Sigmoid colon (tissue), 4 donors: ENCODE measurements at regions not wholly inside any gene's neighbourhood (a gene's known extent, or its start where the extent isn't known, plus 50 kb on each side); places are given as distances from the start of the nearest gene placed in this dataset.

Experiments
- EP300 ChIP-seq, 4 donors: sonication (generic); formaldehyde crosslinking; IDR thresholded peaks; one replicate each; pipeline ENCODE4 v1.6.1; 2017; ENCODE audit warnings: antibody characterized with exemption in 4 of 4
- POLR2A ChIP-seq, 2 donors: fragments of 450-650 bp; IDR thresholded peaks; one replicate each; pipeline ENCODE4 v1.6.1; 2016; ENCODE audit warnings: antibody characterized with exemption in 2 of 2, mild to moderate bottlenecking in 2 of 2, moderate library complexity in 2 of 2
- POLR2AphosphoS5 ChIP-seq, 4 donors: sonication (generic); formaldehyde crosslinking; IDR thresholded peaks; one replicate each; pipeline ENCODE4 v1.6.1; 2017; ENCODE audit warnings: antibody characterized with exemption in 4 of 4
- TF ChIP-seq, protein P1 (sequence below), 4 experiments: fragments of 450-650 bp in 3 of 4; fragments of 200-600 bp in 1 of 4; IDR thresholded peaks; one replicate each; pipeline ENCODE4 v1.5.1; 2016 to 2019; ENCODE audit warnings: antibody characterized with exemption in 4 of 4, mild to moderate bottlenecking in 3 of 4, moderate library complexity in 2 of 4

- TF ChIP-seq POLR2A (IDR thresholded peaks at IDR 0.05) (no peak), EP300 (IDR thresholded peaks at IDR 0.05) (no peak), POLR2AphosphoS5 (IDR thresholded peaks at IDR 0.05) (no peak)
- TF ChIP-seq, protein P1, sequence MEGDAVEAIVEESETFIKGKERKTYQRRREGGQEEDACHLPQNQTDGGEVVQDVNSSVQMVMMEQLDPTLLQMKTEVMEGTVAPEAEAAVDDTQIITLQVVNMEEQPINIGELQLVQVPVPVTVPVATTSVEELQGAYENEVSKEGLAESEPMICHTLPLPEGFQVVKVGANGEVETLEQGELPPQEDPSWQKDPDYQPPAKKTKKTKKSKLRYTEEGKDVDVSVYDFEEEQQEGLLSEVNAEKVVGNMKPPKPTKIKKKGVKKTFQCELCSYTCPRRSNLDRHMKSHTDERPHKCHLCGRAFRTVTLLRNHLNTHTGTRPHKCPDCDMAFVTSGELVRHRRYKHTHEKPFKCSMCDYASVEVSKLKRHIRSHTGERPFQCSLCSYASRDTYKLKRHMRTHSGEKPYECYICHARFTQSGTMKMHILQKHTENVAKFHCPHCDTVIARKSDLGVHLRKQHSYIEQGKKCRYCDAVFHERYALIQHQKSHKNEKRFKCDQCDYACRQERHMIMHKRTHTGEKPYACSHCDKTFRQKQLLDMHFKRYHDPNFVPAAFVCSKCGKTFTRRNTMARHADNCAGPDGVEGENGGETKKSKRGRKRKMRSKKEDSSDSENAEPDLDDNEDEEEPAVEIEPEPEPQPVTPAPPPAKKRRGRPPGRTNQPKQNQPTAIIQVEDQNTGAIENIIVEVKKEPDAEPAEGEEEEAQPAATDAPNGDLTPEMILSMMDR (IDR thresholded peaks at IDR 0.05), result no peak
Measured at GRCh38 chr6:81842254-81842653, 89.8 kb upstream of the TENT5A start.
